Thyroid gland (tissue), 4 donors: ENCODE measurements at regions not wholly inside any gene's neighbourhood (a gene's known extent, or its start where the extent isn't known, plus 50 kb on each side); places are given as distances from the start of the nearest gene placed in this dataset.

ENCODE experiments used
- POLR2A ChIP-seq, 2 donors: fragments of 450-650 bp; IDR thresholded peaks; one replicate each; pipeline ENCODE4 v1.6.1; 2017; ENCODE audit warnings: antibody characterized with exemption in 2 of 2, mild to moderate bottlenecking in 2 of 2, moderate library complexity in 1 of 2
- TF ChIP-seq, protein P1 (sequence below), 6 experiments: fragments of 200-600 bp in 3 of 6; fragments of 450-650 bp in 3 of 6; sonication (generic) in 3 of 6; IDR thresholded peaks; one replicate each; pipeline ENCODE4 v1.5.1; 2016 to 2019; ENCODE audit warnings: antibody characterized with exemption in 6 of 6, mild to moderate bottlenecking in 2 of 6, inconsistent platforms in 1 of 6, moderate library complexity in 1 of 6

DNA sequence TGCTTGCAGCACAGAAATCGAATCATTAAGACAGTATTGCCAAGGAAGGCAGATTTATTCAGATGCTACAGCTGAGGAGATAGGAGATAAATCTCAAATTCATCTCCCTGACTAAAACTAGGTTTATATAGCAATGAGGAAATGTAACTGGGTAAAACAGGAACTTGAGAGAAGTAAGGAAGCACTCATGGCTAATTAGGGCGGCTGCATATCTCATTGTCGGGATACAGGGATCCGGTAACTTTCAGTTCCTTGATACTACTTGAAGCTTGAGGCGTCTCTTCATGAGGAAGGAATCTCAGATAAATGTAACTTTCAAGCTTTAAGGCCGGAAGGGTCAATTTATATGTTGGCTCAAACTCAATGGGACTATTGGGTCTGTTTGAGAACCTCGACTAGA is 129.2 kb upstream of the WDR1 start:
- TF ChIP-seq POLR2A (IDR thresholded peaks at IDR 0.05): no peak
- TF ChIP-seq, protein P1, sequence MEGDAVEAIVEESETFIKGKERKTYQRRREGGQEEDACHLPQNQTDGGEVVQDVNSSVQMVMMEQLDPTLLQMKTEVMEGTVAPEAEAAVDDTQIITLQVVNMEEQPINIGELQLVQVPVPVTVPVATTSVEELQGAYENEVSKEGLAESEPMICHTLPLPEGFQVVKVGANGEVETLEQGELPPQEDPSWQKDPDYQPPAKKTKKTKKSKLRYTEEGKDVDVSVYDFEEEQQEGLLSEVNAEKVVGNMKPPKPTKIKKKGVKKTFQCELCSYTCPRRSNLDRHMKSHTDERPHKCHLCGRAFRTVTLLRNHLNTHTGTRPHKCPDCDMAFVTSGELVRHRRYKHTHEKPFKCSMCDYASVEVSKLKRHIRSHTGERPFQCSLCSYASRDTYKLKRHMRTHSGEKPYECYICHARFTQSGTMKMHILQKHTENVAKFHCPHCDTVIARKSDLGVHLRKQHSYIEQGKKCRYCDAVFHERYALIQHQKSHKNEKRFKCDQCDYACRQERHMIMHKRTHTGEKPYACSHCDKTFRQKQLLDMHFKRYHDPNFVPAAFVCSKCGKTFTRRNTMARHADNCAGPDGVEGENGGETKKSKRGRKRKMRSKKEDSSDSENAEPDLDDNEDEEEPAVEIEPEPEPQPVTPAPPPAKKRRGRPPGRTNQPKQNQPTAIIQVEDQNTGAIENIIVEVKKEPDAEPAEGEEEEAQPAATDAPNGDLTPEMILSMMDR (IDR thresholded peaks at IDR 0.05): no peak
